ENCODE measurements at regions not wholly inside any gene's neighbourhood (a gene's known extent, or its start where the extent isn't known, plus 50 kb on each side); places are given as distances from the start of the nearest gene placed in this dataset.

DNA sequence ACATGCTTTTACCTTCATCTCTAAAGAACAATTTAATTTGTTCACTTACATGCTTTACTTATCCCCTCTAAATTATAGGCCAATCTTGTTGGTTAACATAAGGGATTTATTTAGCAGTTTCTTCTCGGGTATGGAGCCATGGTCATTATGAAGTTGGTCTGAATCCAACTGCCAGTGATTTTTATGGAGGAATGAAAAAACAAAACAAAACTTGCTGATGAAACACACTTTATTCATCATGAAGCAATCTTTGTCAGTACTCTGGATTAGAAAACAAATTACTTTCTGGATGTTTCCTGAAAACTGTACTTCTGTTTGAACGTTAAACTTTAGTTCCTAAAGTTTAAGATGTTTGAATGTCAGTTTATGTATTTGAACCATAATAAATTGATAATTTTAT lies 715.8 kb downstream of the KLHL13 start:
- TF ChIP-seq EZH2 (IDR thresholded peaks at IDR 0.05) (no peak), POLR2AphosphoS5 (IDR thresholded peaks at IDR 0.05; ENCODE audit: borderline replicate concordance, low read depth, low read length) (no peak)
